ENCODE measurements at regions not wholly inside any gene's neighbourhood (a gene's known extent, or its start where the extent isn't known, plus 50 kb on each side); places are given as distances from the start of the nearest gene placed in this dataset.
"Not testable (repeated sequence)": the region's sequence is repeated elsewhere in the genome, so short reads cannot be mapped to it uniquely, and the experiment has no call there.

- DNase-seq (ENCODE audit: low read depth), result no peak
Measured at GRCh38 chr2:38147333-38148121, 71.6 kb upstream of the CYP1B1 start.

- DNase-seq (ENCODE audit: low read depth), result peak; percentile 99
Measured at GRCh38 chr2:38146907-38147307, 71.0 kb upstream of the CYP1B1 start.

- DNase-seq (ENCODE audit: low read depth), result peak; percentile 96
Measured at GRCh38 chr2:38146275-38146906, 70.4 kb upstream of the CYP1B1 start.

- DNase-seq (ENCODE audit: low read depth), result no peak
Measured at GRCh38 chr2:38145236-38145635, 69.3 kb upstream of the CYP1B1 start.

GRCh38 chr2:38142627-38143026 lies 66.7 kb upstream of the CYP1B1 start:
- DNase-seq (ENCODE audit: low read depth), result no peak

GRCh38 chr2:38141501-38141900 lies 65.5 kb upstream of the CYP1B1 start:
- no peak for DNase-seq (ENCODE audit: low read depth)

- DNase-seq (ENCODE audit: low read depth), result no peak
Measured at GRCh38 chr2:38138996-38139395, 63.0 kb upstream of the CYP1B1 start.

GRCh38 chr2:38138419-38138818 lies 62.5 kb upstream of the CYP1B1 start:
- no peak for DNase-seq (ENCODE audit: low read depth)

- DNase-seq (ENCODE audit: low read depth), result not testable (repeated sequence)
Measured at GRCh38 chr2:38137958-38138357, 62.0 kb upstream of the CYP1B1 start.

- DNase-seq (ENCODE audit: low read depth), result no peak
Measured at GRCh38 chr2:38131676-38132075, 55.7 kb upstream of the CYP1B1 start.

- DNase-seq (ENCODE audit: low read depth), result no peak
Measured at GRCh38 chr2:38130876-38131275, 54.9 kb upstream of the CYP1B1 start.

GRCh38 chr2:38129987-38130386 lies 54.0 kb upstream of the CYP1B1 start:
- no peak for DNase-seq (ENCODE audit: low read depth)

- no peak for DNase-seq (ENCODE audit: low read depth)
Measured at GRCh38 chr2:38129481-38129880, 53.5 kb upstream of the CYP1B1 start.

GRCh38 chr2:38128653-38129052 lies 52.7 kb upstream of the CYP1B1 start:
- DNase-seq (ENCODE audit: low read depth), result no peak

GRCh38 chr2:38127277-38127676 lies 51.3 kb upstream of the CYP1B1 start:
- DNase-seq (ENCODE audit: low read depth), result no peak

- no peak for DNase-seq (ENCODE audit: low read depth)
Measured at GRCh38 chr2:38125842-38126241, 49.9 kb upstream of the CYP1B1 start.
